ENCODE measurements at regions not wholly inside any gene's neighbourhood (a gene's known extent, or its start where the extent isn't known, plus 50 kb on each side); places are given as distances from the start of the nearest gene placed in this dataset.

- no peaks in the 10 kb centered on the region for H3F3A ChIP-seq (ENCODE audit: insufficient read depth, low read length)
- H3K4me3 ChIP-seq (ENCODE audit: low read depth, low read length, poor library complexity, severe bottlenecking): no peak overlapping the region
- H3K4me1 ChIP-seq (ENCODE audit: insufficient read depth, low read length, severe bottlenecking): no peaks in the 10 kb centered on the region
- no peak overlapping the region for H3K4me2 ChIP-seq (ENCODE audit: low read length)
- H3K9me2 ChIP-seq (ENCODE audit: low read depth, low read length): no peaks in the 10 kb centered on the region
- no peaks in the 10 kb centered on the region for H3K36me3 ChIP-seq (ENCODE audit: insufficient read depth, low read length)
- H3K27ac ChIP-seq (ENCODE audit: low read depth, low read length, poor library complexity, severe bottlenecking): no peak overlapping the region
- H3K9me3 ChIP-seq (ENCODE audit: low read length): no peaks in the 10 kb centered on the region
- TF ChIP-seq CTCF (IDR thresholded peaks at IDR 0.05; ENCODE audit: low read length) (no peak), EZH2 (IDR thresholded peaks at IDR 0.05; ENCODE audit: borderline replicate concordance, low read length) (no peak)
- no peak overlapping the region for H2AFZ ChIP-seq (ENCODE audit: low read length)
- no peak overlapping the region for H3K9ac ChIP-seq (ENCODE audit: low read length)
- no peaks in the 10 kb centered on the region for H4K20me1 ChIP-seq (ENCODE audit: insufficient read depth, low read length)
- H3K27me3 ChIP-seq (ENCODE audit: insufficient read depth, low read length): no peaks in the 10 kb centered on the region
- H3K79me2 ChIP-seq (ENCODE audit: insufficient read depth, low read length): no peaks in the 10 kb centered on the region
These were observed 459.4 kb downstream of the FGF9 start for GRCh38 chr13:22130254-22130653.

- H3K9me2 ChIP-seq (ENCODE audit: low read depth, low read length): no peaks in the 10 kb centered on the region
- H3K4me2 ChIP-seq (ENCODE audit: low read length): no peak overlapping the region
- H3K79me2 ChIP-seq (ENCODE audit: insufficient read depth, low read length): no peaks in the 10 kb centered on the region
- no peaks in the 10 kb centered on the region for H3K27me3 ChIP-seq (ENCODE audit: insufficient read depth, low read length)
- no peaks in the 10 kb centered on the region for H3F3A ChIP-seq (ENCODE audit: insufficient read depth, low read length)
- TF ChIP-seq EZH2 (IDR thresholded peaks at IDR 0.05; ENCODE audit: borderline replicate concordance, low read length) (no peak), CTCF (IDR thresholded peaks at IDR 0.05; ENCODE audit: low read length) (no peak)
- H4K20me1 ChIP-seq (ENCODE audit: insufficient read depth, low read length): no peaks in the 10 kb centered on the region
- no peak overlapping the region for H3K9ac ChIP-seq (ENCODE audit: low read length)
- no peak overlapping the region for H3K27ac ChIP-seq (ENCODE audit: low read depth, low read length, poor library complexity, severe bottlenecking)
- no peak overlapping the region for H3K4me3 ChIP-seq (ENCODE audit: low read depth, low read length, poor library complexity, severe bottlenecking)
- H3K9me3 ChIP-seq (ENCODE audit: low read length): no peaks in the 10 kb centered on the region
- no peak overlapping the region for H2AFZ ChIP-seq (ENCODE audit: low read length)
- H3K36me3 ChIP-seq (ENCODE audit: insufficient read depth, low read length): no peaks in the 10 kb centered on the region
- H3K4me1 ChIP-seq (ENCODE audit: insufficient read depth, low read length, severe bottlenecking): no peaks in the 10 kb centered on the region
These were observed 463.4 kb downstream of the FGF9 start for GRCh38 chr13:22134261-22134660.

- H3K79me2 ChIP-seq (ENCODE audit: insufficient read depth, low read length): no peaks in the 10 kb centered on the region
- H2AFZ ChIP-seq (ENCODE audit: low read length): no peak overlapping the region
- H3K27ac ChIP-seq (ENCODE audit: low read depth, low read length, poor library complexity, severe bottlenecking): no peak overlapping the region
- H3K9me3 ChIP-seq (ENCODE audit: low read length): no peaks in the 10 kb centered on the region
- H3F3A ChIP-seq (ENCODE audit: insufficient read depth, low read length): no peaks in the 10 kb centered on the region
- no peak overlapping the region for H3K9ac ChIP-seq (ENCODE audit: low read length)
- TF ChIP-seq EZH2 (IDR thresholded peaks at IDR 0.05; ENCODE audit: borderline replicate concordance, low read length) (no peak), CTCF (IDR thresholded peaks at IDR 0.05; ENCODE audit: low read length) (no peak)
- H3K4me3 ChIP-seq (ENCODE audit: low read depth, low read length, poor library complexity, severe bottlenecking): no peak overlapping the region
- H3K9me2 ChIP-seq (ENCODE audit: low read depth, low read length): no peaks in the 10 kb centered on the region
- H3K4me1 ChIP-seq (ENCODE audit: insufficient read depth, low read length, severe bottlenecking): no peaks in the 10 kb centered on the region
- H3K36me3 ChIP-seq (ENCODE audit: insufficient read depth, low read length): no peaks in the 10 kb centered on the region
- no peaks in the 10 kb centered on the region for H3K27me3 ChIP-seq (ENCODE audit: insufficient read depth, low read length)
- no peak overlapping the region for H3K4me2 ChIP-seq (ENCODE audit: low read length)
- no peaks in the 10 kb centered on the region for H4K20me1 ChIP-seq (ENCODE audit: insufficient read depth, low read length)
These were observed 464.6 kb downstream of the FGF9 start for GRCh38 chr13:22135446-22135845.
